Stimulated activated CD8-positive, alpha-beta memory T cell treated with anti-CD3 and anti-CD28 coated beads, Interleukin-4, amount 100 ng/mL, for 4 hours (primary cell): ENCODE measurements at regions not wholly inside any gene's neighbourhood (a gene's known extent, or its start where the extent isn't known, plus 50 kb on each side); places are given as distances from the start of the nearest gene placed in this dataset.

Experiments used
- DNase-seq, 2 donors: peaks; one replicate each; pipeline ENCODE4 v3.0.0-alpha.2; 2020; ENCODE audit warnings: low read depth in 2 of 2, low spot score in 1 of 2

DNA sequence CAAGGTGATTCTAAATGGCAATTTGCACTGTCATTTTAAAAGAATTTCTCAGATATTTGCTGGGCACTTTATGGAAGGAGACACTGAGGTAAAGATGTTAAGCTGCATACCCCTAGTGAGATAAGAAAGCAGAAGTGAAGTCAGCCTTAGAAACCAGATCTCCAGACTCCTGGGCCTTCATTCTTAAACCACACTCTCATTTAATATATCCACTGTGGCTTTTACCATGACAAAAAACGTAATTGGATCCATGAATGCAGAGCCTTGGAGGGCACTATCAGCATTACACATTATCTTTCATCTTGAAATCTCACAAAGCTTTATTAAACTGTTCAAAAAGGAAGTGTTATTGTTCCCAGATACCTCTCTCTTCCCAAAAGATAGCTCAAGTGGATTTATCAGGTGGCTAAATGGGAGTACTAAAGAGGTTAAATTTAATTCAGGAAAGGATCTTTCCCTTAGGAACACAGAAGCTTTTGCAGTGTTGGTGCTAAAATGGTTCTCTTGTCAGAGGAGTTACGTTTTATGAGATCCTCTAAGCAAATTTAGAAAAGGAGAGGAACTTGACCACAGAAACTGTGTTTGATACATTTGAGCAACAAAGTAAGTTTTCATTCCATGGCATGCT is 1060.4 kb downstream of the EFNB2 start:
- DNase-seq, result no peak

DNA sequence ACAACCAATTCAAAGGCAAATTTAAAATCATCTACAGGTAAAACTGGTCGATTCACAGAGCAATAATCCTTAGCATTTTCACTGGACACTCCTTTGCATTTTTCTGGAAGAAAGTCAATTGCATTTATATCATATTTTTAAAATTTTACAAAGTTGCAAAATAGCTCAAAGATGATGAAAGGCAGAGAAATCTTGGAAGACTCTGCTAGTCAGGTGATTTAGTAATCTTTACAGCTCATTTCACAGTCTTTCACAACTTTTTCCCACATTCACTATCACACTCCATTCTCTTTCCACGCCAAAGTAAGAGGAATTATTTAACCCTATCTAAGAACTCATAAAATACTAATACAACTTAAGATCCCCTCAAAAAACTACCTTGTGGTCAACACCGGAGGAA is 1063.8 kb downstream of the EFNB2 start:
- no peak for DNase-seq

DNA sequence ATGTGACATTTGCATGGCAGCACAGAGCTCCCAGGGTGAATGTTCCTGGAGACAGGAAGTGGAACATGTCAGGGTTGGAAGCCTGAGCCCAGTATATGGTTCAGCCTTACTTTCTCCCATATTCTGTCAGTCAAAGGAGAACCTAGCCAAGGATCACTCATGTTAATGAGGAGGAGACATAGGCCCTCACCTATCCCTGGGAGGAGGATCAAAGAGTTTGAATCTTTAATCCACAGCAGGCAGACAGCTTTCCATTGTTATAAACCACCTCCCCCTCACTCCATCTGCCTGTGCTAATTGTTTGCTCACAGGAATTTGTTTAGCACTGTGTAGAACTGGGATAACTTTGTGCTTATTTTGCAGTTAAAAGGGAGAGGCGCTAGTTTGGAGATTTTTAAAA is 1069.1 kb downstream of the EFNB2 start:
- DNase-seq, result no peak

DNA sequence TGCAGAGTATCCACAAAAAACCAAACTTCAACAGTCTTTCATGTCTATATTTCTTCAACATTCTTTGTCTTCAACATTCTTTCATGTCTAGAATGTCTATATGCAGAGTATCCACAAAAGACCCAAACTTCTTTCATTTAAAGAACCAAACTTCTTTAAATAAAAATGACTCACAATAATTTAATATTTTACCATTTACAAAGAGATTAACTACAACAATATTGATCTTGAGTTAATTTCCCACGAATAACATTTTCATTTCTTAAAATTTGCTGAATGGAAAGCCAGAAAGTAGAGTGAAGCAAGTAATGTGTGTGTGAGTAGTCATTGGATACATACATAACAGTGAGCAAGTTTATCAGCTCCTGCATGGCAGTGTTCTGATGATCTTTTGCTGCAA is 1069.7 kb downstream of the EFNB2 start, which contains the start of gene DAOA:
TSS of gene DAOA (plus strand) at position 301 of the 400 bp plus-strand sequence.
- DNase-seq, result no peak

DNA sequence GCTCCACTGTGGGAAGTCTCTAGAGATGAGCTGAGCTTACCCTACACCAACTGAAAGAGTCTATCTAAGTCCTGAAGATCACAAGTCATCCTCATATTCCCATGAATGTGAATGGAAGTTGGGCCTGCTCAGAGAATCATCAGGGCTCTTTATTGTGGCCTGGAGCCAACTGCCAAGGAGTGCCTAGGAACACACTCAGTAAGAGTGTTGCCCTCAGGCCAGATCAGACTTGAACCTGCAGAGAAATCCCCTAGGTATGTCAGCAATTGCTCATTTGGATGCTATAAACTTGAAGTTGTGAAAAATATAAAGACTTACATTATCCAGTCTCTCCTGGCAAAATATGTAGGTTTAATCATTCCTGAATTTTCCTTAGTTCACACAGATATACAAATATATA is 1070.2 kb downstream of the EFNB2 start:
- no peak for DNase-seq

DNA sequence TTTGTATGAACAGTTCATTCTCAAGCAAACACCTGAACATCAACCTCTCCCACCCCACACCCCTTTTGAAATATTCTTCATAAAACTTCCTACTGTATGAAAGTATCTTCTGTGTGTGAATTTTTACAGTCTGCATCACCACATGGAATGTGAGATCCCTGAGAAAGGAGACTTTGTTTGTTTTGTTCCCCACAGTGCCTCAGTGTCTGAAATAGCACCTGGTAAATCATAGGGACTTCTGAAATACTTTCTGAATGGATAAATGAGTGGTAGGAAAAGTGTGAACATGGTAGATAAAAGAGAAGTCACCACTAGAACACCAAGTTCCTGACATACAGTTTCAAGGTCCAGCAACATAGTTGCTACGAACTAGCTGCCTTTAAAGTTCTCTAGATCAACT is 1071.2 kb downstream of the EFNB2 start:
- no peak for DNase-seq

DNA sequence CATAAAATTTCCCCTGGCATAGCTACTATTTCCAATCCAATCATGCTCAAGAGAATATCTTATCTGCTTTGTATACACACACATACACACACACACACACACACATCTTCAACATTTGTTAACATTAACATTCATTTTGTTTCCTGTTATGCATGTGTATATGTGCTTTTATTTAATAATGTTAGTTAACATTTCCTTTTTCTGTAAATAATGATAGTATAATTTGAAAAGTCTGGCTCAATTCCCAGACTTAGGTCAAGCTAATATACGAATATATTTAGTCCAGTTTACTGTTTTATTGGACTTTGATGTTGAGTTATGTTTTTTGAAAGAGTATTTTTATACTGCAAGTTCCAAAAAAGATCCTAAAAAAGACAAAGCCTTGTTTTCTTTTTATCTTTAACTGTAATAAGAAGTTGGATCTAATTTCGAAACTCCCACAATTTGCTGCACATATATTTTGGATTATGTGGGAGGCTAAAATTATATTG is 1072.4 kb downstream of the EFNB2 start:
- DNase-seq, result no peak

DNA sequence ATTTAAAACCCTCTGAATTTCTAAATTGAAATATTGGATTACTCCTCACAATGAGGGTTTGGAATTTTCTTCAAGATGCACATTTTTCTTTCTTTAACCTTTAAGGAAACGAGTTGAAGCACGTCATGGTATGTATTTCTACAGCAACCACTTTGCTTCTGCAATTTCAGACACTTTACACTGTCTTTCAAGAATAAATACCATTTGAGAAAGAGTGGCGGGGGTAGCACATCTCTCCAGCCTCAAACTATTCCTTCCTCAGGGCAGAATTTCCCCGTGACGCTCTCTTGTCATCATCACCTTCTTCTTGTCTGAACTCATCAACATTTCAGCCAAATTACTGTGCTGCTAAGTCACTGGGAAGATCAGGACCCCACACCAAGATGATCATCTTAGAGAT is 1073.4 kb downstream of the EFNB2 start:
- no peak for DNase-seq

DNA sequence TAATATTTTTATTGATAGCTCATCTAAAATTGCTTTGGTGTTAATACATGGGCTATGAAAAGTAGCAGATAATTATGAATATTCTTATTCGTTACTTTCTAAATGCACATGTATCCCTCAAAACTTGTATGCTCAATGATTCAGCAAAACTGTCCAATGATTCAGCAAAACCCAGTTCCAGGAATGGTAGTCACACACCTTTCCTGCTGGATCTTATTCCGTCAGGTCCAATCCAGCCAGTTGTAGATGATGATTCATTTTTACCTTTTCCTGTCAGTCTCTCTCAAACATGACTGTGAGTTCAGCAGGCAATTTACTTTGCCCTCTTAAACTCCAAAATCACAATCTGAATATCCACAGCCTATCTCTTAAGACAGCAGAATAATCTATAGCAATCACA is 1082.6 kb downstream of the EFNB2 start:
- DNase-seq, result no peak

DNA sequence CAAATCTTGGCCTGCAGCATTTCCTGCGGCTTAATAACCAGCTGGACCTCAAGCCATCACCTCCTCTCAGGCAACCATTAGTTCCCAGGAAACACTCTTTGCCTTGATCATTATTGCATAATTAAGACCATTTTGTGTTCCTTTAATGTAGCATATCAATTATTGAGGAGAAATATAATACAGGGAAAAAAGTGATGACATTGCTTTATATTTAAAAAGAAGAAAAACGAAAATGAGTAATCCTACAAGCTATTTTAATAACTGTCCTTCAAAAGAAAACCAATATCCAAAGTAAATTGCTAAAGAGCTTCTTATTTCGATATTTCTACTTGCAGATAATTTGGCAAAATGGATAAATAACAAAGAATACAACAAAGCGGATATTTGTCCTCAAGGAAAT is 1084.7 kb downstream of the EFNB2 start:
- no peak for DNase-seq

DNA sequence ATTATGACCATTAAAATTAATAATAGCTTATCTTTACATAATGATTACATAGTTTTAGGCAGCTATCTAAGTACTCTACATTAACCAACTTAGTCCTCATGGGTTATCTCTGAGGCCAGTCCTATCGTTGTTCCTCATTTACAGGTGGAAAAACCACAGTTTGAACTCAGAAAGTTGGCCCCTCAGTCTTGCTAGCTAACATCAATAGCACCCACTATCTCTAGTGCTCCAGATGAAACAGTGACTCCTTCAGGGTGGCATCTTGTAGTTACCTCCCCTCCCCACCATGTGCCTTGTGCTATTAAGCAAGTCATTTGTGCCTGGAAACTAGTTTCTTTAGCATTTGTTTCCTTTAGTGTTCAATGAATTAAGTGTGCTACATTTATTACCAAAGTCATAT is 1086.7 kb downstream of the EFNB2 start:
- DNase-seq, result no peak

DNA sequence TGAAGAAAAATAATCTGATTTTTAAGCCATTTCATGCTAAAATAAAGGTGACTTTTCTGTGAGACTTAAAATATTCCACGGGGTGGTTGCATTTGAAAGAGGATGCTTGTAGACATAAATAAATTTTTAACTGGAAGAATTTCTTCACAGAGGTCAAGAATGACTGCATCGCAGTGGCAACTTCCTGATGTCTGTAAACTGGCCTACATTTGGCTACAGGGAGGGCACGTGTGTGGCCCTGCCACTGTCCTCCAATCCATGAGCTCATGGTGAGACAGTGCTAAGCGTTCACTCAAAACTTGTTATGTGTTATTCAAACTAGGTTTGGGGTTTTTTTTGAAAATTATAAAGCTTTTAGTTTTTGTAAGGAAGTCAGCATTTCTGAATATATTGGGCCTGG is 1089.3 kb downstream of the EFNB2 start:
- DNase-seq, result no peak

DNA sequence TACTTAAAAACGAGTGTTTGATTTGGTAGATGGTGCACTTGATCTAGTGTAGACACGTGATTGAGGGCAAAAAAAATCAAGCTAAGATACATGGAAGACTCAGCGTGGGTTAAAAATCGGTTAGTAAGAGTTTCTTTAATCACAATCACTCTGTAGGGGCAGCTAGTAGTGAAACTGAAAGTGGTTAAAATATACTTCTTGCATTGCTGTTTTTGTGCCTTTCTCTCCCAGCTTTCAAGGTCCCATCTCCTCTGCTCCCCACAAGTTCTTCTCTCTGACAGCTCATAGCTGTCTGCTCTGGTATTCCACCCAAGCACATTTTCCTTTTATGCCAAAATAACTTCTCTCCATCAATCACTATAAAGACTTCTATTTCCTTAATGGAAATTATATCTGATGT is 1089.7 kb downstream of the EFNB2 start:
- no peak for DNase-seq

DNA sequence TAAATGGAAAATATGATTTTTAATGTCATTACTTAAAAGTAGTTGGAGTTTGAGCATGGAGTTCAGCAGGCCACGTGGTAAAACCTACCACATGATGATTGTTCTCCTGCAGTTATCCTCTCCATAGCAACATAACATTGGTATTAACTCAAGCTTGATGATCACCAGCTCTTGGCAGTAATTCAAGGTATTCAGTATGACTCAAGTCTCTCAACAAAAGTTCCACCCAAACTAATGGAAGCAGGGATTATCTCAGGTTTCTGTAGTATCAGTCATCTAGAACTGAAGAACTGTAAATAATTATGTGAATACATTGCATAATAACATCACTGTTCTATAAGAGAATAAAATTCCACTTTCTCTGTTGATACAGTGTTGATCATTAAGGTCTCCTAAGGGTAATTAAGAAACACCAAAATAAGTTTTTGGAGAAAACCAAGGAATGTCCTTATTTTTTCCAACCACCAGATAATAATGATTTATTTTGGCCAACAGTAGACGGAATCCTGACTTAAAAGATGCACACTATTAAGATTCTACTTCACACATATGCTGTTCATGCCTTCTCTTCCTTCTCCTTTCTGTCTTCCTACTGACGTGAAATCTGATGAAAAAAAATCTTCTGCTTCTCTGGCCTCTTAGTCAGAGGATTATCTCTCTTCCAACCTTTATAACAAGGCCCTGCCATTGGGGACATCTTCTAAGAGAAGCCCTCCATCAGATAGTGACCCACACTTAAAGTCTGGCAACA is 1092.3 kb downstream of the EFNB2 start:
- no peak for DNase-seq

DNA sequence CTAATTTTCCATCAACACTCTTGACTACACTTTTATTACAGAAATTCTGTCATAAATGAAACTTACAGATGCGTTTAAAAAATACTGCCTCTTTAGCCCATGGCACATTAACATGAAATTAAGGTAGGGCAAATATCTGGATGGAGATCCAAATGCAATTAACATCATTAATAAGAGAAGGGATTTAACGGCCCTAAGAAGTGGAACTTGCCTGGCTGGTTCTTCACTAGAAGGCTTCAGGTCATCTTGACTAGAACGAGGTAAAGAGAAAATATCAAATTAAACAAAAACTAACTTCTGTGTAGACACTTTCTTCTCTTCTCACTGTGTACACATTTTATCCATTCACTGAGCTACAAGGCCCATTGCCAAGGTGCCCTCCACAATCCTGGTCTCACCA is 1093.4 kb downstream of the EFNB2 start:
- DNase-seq, result no peak

DNA sequence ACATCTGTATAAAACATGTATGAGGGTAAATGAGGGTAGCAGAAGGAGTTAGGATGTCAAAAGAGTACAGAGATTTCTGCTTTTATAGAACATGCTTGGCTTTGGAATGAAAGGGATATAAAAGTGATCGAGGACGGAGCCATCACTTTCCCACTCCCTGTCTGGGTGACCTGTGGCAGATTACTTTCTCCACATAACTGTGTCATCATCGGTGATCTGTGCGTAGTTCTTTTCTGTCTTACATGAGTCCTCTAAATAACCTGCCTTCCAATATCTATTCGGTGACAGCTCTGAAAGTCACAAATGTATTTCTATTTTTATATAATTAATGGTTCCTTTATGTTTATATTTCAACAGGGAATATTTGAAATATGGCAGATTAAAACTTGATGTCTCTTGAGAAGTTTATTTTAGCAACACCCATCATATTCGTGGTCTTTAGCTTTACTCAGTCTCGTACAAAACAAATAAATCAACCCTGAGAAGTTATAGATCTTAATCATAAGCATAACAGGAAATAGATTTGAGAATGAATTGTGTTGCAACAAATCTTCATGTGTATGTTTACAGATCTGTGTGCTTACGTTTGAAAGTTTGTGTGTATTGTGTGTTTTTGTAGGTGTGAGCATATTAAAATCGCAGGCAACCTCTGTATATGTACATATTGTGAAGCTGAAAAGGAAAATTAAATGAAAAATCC is 1094.3 kb downstream of the EFNB2 start:
- no peak for DNase-seq

DNA sequence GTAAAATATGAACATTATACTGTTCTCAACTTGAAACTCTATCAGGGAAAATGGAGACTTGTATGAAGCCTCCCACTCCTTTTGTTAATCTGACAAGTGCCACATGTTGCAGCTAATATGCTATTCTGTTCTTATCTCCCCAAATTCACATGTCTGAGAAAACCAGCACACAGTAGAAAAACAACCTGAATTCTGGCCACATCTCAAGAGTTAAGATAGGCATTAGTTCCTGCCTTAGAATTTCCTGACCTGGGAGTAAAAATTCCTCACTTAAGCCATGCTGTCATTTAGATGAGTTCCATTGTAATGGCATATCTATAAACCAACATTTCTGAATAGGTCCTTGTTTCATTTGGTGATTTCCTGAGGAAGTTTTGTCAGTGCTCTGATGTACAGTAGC is 1098.5 kb downstream of the EFNB2 start:
- no peak for DNase-seq

DNA sequence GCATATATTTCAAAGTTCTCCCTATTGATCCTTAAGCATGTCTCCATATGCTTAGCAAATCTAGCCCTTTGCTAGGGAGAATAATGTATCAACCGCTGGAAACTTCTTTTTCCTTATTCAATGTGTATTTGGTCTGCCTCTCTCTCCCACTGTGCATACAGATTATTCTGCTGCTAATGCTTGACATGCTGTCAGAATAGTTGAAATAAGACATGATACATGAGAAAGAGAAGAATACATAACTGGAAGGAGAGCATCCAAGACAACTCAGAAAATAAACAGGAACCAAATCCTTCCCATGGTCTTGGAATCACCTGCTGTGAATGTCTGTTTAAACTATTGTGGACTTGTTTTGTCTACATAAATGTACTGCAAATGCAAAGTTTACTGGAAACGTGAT is 1103.0 kb downstream of the EFNB2 start:
- no peak for DNase-seq

DNA sequence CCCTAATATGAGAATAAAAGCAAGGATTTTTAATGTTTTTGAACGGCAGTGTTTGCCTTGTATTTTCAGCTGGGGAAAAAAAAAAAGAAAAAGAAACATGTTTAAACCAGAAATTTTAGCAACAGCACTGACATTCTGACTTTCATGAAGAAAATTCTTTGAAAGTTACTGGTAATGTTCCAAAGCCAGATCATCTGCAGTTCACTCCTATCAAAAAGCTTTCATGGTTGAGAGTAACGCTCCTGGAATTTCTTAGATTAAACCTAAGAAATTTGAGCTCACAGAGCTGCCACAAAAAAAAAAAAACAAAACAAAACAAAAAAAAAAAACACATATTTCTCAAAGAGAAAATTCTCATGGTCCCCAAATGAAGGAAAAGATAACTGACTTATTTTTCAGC is 1106.7 kb downstream of the EFNB2 start:
- no peak for DNase-seq

DNA sequence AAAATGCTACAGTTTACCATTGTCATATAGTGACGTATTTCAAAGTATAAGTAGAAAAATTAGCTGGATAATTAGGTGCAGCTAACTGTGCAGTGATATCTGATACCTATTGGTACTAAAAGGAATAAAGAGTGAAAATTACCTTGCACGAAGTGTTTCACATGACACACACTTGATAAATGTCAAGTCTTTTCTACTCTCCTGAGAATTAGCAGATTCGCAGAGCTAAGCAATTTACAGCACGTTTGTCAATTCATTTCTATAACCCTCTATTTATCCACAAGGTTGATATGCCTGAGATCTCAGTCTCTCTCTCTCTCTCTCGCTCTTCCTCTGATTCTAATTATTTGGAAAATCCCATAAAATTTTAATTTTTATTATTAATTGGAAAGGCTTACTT is 1109.0 kb downstream of the EFNB2 start:
- DNase-seq, result no peak

DNA sequence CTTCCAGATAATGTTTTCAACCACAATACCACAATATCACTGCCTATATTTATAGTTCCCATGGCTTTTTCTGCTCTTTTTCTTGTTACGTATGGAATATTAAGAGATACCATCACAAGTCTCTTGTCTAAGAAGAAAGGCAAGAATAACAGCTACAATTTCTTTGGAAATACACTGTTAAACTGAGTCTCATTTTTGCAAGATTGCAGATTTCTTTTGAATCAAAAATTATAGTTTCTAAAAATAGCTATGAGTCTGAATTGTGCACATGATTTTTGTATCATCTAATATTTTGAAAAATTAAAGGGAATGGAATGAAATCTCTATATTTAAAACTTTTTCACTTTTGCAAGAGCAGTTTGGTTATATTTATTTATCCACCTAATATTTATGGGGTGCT is 1120.8 kb downstream of the EFNB2 start:
- no peak for DNase-seq

DNA sequence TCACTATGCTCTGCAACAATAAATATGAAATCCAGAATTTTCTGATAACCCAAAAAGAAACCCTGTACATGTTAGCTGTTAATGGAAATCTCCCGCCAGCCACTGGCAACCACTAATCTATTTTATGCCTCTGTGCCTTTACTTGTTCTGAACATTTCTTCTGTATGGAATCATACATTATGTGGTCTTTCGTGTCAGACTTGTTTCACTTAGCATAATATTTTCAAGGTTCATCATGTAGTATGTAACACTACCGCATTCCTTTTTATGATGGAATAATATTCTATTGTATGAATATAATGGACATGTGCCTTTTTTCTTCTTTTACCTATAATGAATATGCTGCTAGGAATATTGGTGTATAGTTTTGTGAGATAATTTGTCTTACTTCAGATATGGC is 1123.3 kb downstream of the EFNB2 start:
- DNase-seq, result no peak
